Stimulated activated CD4-positive, alpha-beta T cell treated with anti-CD3 and anti-CD28 coated beads, TNF-alpha, amount 100 ng/mL, for 4 hours (primary cell): ENCODE measurements at regions not wholly inside any gene's neighbourhood (a gene's known extent, or its start where the extent isn't known, plus 50 kb on each side); places are given as distances from the start of the nearest gene placed in this dataset.
"Not testable (repeated sequence)": the region's sequence is repeated elsewhere in the genome, so short reads cannot be mapped to it uniquely, and the experiment has no call there.

Source experiments
- DNase-seq, 3 experiments: peaks; one replicate each; pipeline ENCODE4 v3.0.0-alpha.2; 2020; ENCODE audit warnings: low read depth in 3 of 3

DNA sequence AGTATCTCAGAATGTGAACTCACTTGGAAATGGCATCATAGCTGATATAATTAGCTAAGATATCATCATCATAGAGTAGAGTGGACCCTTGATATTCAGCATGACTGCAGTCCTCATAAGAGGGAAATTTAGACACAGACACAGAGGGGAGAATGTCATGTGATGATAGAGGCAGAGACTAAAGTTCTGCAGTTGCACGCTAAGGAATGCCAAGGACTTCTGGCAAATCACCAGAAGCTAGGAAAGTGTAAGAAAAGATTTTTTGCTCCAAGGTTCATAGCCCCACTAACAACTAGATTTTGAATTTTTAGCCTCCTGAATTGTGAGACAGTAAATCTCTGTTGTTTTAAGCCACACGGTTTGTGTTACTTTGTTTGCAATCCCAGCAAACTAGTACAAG, 612.6 kb upstream of the ST8SIA4 start:
- no peak for DNase-seq

DNA sequence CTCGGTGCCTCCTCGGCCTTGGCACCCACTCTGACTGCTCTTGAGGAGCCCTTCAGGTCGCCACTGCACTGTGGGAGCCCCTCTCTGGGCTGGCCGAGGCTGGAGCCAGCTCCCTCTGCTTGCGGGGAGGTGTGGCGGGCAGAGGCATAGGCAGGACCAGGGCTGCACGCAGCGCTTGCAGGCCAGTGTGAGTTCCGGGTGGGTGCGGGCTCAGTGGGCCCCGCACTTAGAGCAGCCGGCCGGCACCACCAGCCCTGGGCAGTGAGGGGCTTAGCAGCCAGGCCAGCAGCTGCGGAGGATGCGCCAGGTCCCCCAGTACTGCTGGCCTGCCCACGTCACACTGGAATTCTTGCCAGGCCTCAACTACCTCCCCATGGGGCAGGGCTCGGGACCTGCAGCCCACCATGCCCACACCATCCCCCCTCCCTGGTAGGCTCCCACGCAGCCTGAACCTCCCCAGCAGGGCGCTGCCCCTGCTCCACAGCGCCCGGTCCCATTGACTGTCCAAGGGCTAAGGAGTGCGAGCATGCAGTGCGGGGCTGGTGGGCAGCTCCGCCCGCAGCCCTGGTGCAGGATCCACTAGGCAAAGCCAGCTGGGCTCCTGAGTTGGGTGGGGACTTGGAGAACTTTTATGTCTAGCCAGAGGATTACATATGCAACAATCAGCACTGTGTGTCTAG, 602.9 kb upstream of the ST8SIA4 start:
- no peak for DNase-seq

DNA sequence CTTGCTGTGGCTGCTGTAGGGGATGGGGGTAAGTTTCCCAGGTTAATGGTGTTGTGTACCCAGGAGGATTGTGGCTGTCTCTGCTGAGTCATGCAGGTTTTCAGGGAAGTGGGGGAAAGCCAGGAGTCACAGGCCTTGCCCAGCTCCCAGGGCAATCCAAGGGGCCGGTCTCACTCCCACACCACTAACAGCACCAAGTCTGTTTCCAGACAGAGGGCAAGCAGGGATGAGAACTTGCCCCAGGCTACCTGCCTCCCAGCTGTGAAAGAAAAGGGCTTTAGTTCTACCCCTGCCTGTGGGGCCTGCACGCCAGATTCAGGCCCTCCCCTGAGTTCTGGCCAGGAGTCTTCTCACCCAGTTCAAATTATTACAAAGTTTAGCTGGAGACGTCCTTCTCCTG, 579.8 kb upstream of the ST8SIA4 start:
- DNase-seq = no peak

DNA sequence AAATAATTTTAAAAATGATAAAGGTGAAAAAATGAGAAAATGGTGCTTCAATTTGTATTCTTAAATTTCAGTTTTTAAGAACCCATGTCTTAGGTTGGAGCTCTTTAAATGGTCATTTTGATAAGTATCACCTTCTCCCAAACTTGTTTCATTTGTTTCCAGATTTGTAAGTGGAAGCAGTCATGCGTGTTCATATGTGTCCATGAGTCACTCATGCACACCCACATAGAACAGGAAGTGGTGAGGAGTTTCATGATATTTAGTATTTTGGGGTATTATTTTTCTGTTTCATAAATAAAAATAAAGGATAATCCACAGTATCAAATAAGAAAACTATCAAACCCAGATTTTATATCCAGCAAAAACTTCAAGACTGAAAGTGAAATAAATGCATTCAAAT, 570.4 kb upstream of the ST8SIA4 start:
- DNase-seq = no peak

DNA sequence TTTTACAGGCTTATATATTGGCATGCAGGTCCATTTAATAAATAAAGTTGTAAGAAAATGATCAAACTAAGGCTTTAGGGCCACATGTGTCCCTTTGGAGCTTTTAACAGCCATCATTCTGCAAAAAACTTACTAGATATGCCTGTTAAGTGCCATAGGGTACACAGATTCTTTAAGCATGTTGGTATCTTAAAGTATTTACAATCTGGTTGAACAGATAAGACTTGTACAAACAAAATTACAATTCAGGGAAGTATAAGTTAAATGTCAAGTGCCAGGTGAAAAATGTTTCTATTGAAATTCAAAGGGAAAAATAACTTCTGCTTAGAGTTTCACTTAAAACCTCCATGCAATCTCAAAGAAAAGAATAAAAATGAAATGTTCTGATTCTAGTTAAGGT, 558.4 kb upstream of the ST8SIA4 start:
- DNase-seq = no peak

DNA sequence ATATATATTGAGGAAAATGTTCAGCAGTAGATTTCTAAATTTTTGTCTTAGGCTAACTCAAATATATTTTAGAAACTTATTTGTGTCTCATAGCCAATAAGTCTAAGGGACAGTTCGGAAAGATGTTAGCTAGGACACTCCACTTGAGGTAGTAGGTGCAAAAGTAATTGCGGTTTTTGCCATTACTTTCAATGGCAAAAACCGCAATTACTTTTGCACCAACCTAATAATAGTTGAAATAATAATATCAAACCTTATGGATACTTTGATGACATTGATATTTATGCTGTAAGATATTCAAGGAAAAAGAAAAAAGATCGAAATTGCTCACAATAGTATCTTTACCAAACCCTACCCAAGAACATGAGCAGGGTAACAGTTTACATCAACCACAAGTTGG, 555.5 kb upstream of the ST8SIA4 start:
- no peak for DNase-seq

DNA sequence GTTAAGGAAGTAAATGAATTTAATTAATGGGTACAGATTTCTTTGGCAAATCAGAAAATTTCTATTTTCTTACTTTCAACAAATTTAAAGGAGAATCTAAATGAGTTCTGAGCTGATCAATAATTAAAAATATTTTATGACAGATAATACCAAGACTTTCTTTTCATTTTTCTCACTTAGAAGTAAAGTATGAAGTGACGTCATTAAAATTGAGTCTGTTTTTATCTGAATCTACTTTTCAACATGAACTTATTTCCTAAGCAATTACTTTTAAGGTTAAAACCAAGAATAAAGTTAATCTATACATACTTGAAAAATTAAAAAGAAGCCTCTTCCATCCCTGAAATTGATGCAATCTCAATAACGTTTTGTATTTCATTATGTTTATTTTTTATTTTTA, 552.8 kb upstream of the ST8SIA4 start:
- DNase-seq = no peak

DNA sequence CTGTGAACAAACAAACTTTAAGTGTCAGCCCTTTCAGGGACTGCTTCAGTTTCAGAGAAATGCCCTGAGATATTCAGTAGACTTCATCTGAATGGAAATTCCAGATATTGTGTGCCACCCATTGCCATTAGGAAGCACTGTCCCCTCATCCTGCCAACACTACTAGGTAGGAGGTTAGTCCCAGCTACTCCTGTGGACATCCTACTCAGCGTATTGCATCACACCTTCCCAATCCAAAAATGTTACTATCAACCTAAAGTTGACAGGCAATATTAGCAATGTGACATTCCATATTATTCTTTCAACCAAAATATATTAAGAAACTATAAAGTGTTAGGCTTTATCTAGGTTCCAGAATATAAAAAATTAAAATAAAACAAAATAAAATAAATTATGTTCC, 552.0 kb upstream of the ST8SIA4 start:
- no peak for DNase-seq

DNA sequence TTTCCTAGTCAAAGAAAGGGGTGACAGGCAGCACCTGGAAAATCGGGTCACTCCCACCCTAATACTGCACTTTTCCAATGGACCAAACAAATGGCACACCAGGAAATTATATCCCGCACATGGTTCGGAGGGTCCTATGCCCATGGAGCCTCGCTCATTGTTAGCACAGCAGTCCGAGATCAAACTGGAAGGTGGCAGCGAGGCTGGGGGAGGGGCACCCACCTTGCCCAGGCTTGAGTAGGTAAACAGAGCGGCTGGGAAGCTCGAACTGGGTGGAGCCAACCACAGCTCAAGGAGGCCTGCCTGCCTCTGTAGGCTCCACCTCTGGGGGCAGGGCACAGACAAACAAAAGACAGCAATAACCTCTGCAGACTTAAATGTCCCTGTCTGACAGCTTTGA, 539.2 kb upstream of the ST8SIA4 start:
- not testable (repeated sequence) for DNase-seq

DNA sequence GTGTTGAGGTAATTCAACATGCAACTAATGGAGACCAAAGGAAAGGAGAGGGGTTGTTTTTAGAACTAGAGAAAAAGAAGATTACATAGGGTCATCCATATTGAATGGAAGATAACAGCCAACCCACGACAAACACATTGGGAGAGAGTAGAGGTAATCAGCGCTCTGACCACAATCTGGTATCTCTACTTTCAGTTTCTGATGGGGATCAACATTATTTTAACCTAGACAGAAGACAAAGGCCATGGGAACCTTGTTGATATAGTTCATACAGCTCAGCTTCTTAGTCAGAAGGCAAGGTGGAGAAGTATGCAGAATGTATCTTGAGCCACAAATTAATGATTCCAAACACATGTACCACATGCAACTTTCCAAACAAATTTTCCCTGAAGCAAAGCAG, 537.1 kb upstream of the ST8SIA4 start:
- DNase-seq = no peak

DNA sequence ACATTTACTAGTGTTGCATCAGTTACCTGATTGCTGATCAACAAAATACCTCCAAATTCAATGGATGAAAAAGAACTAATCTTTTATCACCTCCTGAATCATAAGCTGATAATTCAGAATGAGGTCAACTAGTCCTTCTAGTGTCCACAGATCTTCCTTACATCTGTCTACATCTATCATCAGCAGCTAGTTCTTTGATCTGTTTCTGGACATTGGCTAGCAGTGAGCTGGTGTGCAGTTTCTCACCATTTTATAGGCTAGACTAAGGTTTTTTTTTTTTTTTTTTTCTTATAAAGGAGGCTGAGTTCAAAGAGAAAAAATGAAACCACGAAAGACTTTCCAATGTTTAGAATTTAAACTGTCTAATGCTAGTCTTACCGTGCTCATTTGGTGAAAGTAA, 534.3 kb upstream of the ST8SIA4 start:
- no peak for DNase-seq

DNA sequence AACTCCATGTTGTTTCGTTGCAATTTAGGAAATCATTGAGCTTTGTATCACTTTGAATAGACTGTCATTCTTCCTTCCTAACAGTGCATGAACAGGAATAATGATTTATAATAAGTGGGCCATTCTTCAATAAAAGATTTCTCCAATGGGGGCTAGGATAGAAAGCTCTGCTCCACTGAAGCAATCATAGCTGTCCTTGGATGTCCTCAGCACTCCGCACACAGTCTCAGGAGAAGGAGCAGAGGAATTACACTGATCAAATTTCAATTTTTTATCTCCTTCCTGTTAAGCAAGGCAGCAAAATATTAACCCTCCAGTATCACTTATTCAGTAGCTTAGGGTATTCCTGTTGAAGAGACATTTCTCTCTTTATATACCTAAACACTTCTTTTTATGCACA, 532.7 kb upstream of the ST8SIA4 start:
- no peak for DNase-seq

DNA sequence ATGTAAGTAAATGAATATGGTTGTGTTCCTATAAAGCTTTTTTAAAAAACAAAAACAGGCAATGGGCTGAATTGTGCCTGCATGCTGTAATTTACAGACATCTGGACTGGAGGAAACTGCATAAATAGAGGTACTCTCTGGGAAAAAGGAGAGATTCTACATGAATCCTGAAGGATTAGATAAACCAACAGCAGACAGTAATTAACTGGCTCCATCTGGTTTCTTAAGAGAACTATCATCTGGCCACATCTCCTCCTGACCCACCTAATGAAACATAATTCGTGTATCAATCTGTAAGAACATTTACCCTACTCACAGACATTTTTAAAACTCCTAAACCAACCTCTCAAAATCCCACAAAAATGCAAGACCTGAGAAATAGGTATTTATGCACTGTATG, 528.1 kb upstream of the ST8SIA4 start:
- no peak for DNase-seq

DNA sequence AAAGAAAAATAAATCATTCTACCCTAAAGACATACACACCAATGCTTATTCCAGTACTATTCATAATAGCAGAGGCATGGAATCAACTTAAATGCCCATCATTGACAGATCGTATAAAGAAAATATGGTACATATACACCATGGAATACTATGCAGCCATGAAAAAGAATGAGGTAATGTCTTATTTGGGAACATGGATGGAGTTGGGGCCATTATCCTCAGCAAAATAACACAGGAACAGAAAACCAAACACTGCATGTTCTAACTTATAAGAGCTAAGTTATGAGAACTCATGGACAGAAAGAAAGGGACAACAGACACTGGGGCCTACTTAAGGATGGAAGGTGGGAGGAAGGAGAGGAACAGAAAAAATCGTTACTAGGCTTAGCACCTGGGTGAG, 527.5 kb upstream of the ST8SIA4 start:
- DNase-seq = no peak

DNA sequence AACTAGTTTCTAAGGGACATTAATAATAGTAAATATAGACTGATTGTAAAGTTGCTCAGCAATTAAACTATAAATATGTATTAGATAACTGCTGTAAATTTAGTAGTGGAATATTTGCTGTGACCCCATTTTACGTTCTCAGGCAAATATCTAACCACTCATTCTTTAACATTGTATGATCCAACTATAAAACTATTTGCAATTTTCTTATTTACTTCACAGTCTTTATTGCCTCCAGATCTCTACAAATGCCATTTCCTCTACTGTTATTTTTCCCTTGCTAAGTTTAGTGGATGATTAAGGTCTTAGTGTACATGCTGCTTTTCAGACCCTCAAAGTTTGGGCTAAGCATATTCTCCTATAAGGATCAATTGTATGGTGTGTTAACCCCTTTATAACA, 526.2 kb upstream of the ST8SIA4 start:
- no peak for DNase-seq

DNA sequence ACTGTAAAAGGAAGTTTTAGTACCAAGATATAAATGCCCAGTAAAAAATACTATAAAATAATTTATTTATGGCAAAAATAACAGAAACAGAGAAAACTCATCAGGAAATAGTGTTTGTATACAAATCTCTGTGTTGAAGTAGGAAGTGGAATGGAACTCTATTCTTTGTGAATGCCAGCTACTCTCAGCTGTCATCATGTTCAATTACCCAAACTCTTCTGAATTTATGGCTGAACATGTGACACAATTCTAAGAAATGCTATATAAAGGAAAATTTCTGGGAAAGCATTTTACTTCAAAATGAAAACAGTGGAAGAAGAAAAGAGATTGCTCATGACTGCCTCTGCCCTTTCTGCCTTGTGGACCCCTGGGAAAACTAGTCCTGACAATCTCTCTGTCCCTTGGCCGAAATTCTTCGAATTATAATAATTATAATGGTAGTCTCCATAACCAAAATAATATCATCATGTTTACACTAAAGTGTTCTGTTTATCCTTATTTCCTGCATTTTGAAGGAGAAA, 522.3 kb upstream of the ST8SIA4 start:
- no peak for DNase-seq

DNA sequence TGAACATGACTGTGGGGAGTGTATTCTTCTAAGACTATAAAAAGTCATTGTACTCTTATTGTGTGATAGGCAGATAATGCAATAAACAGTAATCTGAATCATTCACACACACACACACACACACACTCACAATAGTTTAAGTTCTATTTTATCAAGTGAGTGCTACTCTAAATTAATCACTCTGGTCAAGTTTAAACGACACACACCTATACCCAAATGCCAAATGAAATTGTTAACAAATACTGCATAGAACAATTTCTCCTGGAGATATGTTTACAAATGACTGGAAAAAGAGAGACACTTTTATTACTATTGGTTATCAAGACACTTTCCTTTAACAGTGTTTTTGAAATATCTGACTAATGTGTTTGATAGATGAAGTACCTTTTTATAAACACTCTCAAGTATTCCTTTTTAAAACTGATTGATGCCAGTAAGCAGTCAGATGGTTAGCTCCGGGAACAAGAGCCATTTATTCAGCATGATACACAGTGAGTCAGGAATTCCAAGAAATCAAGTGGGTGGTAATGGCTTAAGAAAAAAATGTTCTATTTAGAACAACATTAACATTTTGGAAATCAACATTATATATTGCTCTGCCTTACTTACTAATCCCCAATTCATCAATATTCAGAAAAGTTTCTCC, 521.6 kb upstream of the ST8SIA4 start:
- no peak for DNase-seq

DNA sequence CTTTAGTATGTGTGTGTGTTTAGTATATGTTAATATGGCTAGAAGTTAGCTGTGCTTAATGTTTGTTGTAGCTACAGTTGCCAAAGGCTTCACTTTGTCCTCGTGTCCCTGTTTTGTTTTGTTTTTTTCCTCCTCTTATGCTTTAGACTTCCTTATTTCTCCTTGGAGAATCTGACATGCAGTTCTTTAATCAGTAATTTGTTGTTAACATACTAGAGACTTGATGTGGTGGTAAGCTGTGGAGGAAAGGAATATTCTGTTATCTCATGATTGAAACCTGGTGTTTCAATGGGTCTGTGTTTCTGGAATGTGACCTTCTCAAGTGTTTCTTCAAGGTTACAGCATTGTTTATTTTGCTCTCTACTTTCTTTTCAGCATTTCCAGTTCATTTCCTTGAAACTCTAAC, 515.6 kb upstream of the ST8SIA4 start:
- no peak for DNase-seq

DNA sequence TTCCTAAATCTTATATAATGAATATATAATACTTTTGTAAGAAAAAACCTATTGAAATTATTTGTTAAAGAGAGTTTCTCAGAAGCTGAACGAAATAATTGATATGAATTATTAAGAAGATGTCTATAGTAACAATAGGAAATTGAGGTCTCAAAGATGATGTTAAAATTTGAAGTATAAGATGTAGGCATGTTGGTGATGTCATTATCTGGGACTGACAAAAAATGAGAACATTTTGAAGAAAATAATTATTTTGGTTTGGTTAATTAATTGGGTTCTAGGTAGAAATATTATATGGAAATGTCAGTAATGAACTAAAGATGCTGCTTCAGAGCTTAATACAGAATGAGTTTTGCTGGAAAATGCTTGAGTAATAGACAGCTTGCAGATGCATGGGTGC, 501.4 kb upstream of the ST8SIA4 start:
- DNase-seq = no peak

DNA sequence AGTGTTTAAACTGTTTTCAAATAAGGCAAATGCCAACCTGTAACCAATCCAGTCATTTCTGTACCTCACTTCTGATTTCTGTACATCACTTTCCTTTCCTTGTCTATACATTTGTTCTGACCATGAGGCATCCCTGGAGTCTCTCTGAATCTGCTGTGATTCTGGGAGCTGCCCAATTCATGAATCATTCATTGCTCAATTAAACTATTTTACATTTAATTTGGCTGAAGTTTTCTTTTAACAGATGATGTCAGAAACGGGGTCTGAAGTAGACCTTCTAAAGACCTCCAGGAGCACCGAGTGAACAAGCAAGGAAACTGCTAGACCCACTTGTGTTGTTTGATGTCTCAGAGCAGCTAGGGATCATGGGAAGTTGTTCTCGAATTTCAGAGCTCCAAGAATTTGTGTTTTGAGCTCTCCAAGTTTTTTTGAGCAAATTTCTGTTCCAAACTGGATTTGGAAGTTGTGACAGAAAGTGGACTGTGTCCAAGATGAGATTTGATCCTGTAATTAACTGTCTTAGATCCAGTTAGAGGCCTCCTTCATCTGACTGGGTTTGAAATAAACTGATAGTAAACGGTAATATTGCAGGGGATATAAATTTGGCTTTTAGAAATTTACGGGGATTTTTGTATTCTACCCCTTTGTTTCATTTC, 490.8 kb upstream of the ST8SIA4 start:
- DNase-seq = no peak

DNA sequence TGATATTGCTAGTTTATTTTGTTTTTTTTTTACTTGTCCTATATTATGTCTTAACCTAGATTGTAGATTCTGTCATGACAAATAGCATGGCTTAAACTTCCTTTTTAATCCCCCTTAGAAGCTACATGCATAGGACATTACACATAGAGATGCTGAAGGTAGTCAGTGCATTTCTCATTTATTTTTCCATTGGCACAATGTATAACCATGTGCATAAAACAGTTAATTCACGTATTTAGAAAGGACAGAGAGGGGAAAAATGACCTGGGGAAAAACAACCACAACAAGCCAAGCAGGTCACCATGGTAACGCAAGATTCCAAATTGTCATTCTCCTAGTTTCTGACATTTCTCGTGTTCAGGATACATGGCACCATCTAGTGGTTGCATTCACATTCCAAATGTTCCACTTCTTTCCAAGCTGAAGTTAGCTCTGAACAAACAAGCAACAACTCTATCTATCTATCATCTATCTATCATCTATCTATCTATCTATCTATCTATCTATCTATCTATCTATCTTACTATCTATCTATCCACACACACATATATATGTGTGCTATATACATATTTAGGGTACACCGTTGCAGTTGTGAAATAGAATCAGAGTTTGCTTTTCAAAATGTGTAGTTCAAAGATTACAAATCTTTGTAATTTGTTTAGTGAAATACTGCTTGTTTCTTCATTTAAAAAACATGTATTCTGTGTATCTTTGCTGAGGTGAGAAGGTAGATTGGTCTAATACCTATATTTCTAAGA, 487.2 kb upstream of the ST8SIA4 start:
- no peak for DNase-seq

DNA sequence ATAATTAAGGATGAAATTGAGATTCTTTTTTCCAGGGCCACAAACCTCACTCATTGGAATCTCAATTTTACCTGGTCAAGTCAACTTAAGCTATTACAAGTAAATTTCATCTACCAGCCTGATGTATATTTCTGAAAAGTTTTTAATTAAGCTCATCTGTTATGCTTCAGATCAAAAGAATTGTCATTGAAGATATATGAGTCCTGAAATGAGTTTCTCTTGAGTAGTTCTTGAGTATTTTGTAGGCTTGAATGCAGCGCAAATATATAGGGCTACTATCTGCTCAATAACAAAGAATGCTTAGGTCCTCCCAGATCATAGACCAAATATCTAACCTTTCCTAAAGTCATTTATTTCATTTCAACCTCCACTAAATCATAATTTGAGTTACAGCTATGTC, 482.2 kb upstream of the ST8SIA4 start:
- DNase-seq = no peak
